Activated CD8-positive, alpha-beta T cell treated with anti-CD3 and anti-CD28 coated beads, Interleukin-2, amount 10 ng/mL, durations not matched to agents 7 days and 5 days (primary cell): ENCODE measurements at regions not wholly inside any gene's neighbourhood (a gene's known extent, or its start where the extent isn't known, plus 50 kb on each side); places are given as distances from the start of the nearest gene placed in this dataset.

Source experiments
- ATAC-seq: fragments of 150-1000 bp; cut with Tn5 transposase; one replicate; pipeline ENCODE4 v1.10.0; 2021; ENCODE audit warnings: moderate library complexity
- CTCF ChIA-PET: fragments of 350-600 bp; sonication (Branson Sonifier 250); formaldehyde crosslinking; loops from one replicate; lab custom pipeline; 2021; ENCODE audit warnings: antibody characterized with exemption; lab: Charles Lee
- POLR2A ChIA-PET: fragments of 350-600 bp; sonication (Branson Sonifier 250); formaldehyde crosslinking; loops from one replicate; lab custom pipeline; 2021; ENCODE audit warnings: antibody characterized with exemption; lab: Charles Lee
- DNase-seq: peaks from one replicate; pipeline ENCODE4 v3.0.0-alpha.2; 2020
- H3K27ac Mint-ChIP-seq: one replicate; pipeline ENCODE4 v1.8.0; 2021; ENCODE audit warnings: mild to moderate bottlenecking, mixed read lengths
- H3K27me3 Mint-ChIP-seq: one replicate; pipeline ENCODE4 v1.8.0; 2021; ENCODE audit warnings: low read depth, mixed read lengths
- H3K36me3 Mint-ChIP-seq: one replicate; pipeline ENCODE4 v1.8.0; 2021; ENCODE audit warnings: low read depth, mixed read lengths
- H3K4me1 Mint-ChIP-seq: one replicate; pipeline ENCODE4 v1.8.0; 2021; ENCODE audit warnings: low read depth, mixed read lengths
- H3K4me3 Mint-ChIP-seq: one replicate; pipeline ENCODE4 v1.8.0; 2021; ENCODE audit warnings: mild to moderate bottlenecking, mixed read lengths
- H3K9me3 Mint-ChIP-seq: one replicate; pipeline ENCODE4 v1.8.0; 2022; ENCODE audit warnings: mixed read lengths; ENCODE audit not compliant: insufficient read depth

DNA sequence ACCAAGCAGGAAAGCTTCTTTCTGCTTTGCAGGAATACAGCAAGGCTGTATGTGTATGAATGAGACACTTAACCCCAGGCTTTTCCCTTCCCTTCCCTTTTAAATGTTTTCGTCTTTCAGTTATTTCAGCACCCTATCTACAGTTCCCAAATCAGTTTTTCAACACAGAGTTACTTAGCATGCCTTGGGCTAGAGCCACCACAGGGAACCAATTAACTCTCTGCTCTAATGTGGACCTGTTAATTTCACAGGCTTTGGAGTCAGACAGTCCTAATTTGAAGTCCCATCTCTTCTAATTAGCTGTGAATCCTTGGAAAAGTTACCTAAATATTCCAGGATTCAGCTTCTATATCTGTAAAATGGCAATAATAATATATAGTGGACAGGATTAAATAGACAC is 89.2 kb upstream of the REG3A start:
- no peaks in the 10 kb centered on the region for H3K27me3 Mint-ChIP-seq
- DNase-seq (no peak), ATAC-seq (no peak)
- no peaks in the 10 kb centered on the region for H3K36me3 Mint-ChIP-seq
- CTCF ChIA-PET = no interaction called here
- no peak overlapping the region for H3K27ac Mint-ChIP-seq
- no peak overlapping the region for H3K4me3 Mint-ChIP-seq
- no peaks in the 10 kb centered on the region for H3K4me1 Mint-ChIP-seq
- no peaks in the 10 kb centered on the region for H3K9me3 Mint-ChIP-seq
- POLR2A ChIA-PET = no interaction called here

DNA sequence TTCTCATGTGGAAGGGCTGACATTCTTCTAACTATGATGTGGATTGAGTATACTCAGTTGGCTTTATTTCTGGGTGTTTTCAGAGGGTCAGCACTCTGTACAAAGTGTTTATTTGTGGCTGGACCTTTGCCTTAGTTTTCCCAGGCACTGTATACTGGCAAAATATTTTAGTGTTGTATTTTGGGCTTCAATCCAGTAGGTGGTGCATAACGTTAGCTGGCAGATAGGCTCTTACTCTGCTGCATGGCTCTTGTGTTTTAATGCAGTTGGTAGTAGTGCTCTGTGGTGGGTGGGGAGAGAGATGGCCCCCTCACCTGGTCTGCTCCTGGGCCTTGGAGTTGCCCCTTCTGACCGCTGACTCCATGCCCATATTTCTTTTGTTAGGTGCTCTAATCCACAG is 75.6 kb upstream of the REG3A start:
- POLR2A ChIA-PET = no interaction called here
- DNase-seq (no peak), ATAC-seq (no peak)
- no peaks in the 10 kb centered on the region for H3K27me3 Mint-ChIP-seq
- peaks cover 5% of the 10 kb centered on the region for H3K9me3 Mint-ChIP-seq
- no peaks in the 10 kb centered on the region for H3K36me3 Mint-ChIP-seq
- no peak overlapping the region for H3K4me3 Mint-ChIP-seq
- H3K27ac Mint-ChIP-seq = no peak overlapping the region
- CTCF ChIA-PET = no interaction called here
- no peaks in the 10 kb centered on the region for H3K4me1 Mint-ChIP-seq

DNA sequence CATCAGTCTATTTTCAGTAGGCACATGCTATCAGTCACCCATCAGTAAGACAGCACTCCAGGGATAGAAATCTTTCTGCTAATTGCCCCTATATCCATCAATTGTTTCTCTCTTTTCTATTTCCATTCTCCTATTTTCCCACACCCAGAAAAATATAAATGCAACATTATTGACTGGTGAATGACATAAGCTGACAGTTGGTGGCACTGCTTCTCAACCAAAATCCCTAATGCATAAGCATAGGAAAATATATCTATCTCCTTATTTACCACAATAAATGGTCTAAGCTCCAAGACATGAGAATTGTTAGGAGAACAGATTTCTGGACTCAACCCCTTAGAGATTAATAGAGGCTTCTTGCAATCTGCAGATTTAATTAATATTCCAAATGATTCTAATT is 64.0 kb upstream of the REG3A start:
- POLR2A ChIA-PET = no interaction called here
- no peaks in the 10 kb centered on the region for H3K9me3 Mint-ChIP-seq
- ATAC-seq = no peak

DNA sequence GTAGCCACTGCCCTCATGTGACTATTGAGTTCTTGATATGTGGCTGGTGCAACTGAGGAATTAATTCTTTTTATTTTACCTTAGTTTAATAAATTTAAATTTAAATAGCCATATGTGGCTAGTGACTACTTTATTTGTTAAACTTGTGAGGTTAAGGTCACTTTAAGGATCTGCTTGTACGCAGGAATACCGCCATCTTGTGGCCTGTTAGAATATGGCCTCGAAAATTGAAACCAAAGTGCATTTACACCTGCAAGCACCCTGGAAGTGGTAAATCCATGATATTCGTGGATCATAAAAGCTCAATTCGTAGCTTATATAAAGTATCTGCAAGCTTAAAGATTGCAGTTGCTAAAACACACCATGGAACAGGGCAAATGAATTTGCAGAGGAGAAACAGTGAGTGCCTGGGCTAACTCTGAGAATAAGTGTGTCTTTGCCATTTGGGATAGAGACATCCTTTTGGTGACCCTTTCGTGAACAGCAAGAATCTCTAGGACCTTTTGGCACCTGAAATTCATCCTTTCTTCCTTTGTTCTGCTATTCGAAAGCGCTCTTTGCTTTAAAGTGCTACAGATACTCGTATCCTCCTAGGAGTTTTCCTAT is 59.9 kb upstream of the REG3A start:
- DNase-seq = peak; percentile 45
- Mint-ChIP-seq H3K9me3 (no peaks in the 10 kb centered on the region), H3K27me3 (no peaks in the 10 kb centered on the region), H3K27ac (no peak overlapping the region), H3K4me1 (no peaks in the 10 kb centered on the region), H3K4me3 (no peak overlapping the region), H3K36me3 (no peaks in the 10 kb centered on the region)
- ChIA-PET POLR2A (no interaction called here), CTCF (interaction anchor here (0.6 kb wide), 1 partner anchor 9 kb away, joined by 3 read pairs; no protein-coding TSS in a partner anchor)
- no peak for ATAC-seq

More for the DNA sequence above, 64.0 kb upstream of the REG3A start:
- H3K4me1 Mint-ChIP-seq = no peaks in the 10 kb centered on the region
- H3K27ac Mint-ChIP-seq = no peak overlapping the region
- no peaks in the 10 kb centered on the region for H3K27me3 Mint-ChIP-seq
- CTCF ChIA-PET = no interaction called here
- no peaks in the 10 kb centered on the region for H3K36me3 Mint-ChIP-seq
- no peak for DNase-seq
- no peak overlapping the region for H3K4me3 Mint-ChIP-seq

DNA sequence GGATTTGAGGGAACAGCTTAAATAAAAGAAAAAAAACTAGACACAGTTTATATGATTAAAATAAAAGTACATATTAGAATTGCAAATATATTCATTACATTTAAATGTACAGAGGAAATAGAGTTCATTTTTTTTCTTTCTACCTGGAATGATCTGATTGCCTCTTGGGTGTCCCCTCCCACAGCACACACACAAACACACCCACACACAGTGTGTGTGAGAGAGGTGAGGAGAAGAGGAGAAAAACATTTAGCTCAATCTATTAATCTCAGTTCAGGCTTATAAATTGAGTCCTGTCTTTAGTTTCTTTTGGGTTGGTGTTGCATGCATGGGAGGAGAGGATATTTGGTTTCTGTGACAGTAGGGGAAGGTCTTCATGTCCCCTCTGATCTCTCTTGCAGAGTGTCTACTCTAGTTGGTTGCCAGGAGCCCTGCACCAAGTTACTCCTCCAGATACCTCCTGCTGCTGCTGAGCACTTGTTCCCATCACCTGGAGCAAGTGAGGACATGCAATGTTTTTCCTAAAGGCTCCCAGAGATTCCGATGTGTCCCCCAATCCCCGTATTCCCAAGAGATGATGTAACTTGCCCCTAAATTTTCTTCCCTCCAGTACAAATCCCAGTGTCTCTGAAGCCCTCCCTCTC is 50.8 kb upstream of the REG3A start:
- ChIA-PET CTCF (interaction anchor here (1.2 kb wide), 1 partner anchor 9 kb away, joined by 3 read pairs; no protein-coding TSS in a partner anchor), POLR2A (no interaction called here)
- H3K4me1 Mint-ChIP-seq = no peaks in the 10 kb centered on the region
- no peak for DNase-seq
- H3K27me3 Mint-ChIP-seq = no peaks in the 10 kb centered on the region
- H3K9me3 Mint-ChIP-seq = no peaks in the 10 kb centered on the region
- H3K36me3 Mint-ChIP-seq = no peaks in the 10 kb centered on the region
- no peak for ATAC-seq
- H3K4me3 Mint-ChIP-seq = no peak overlapping the region
- no peak overlapping the region for H3K27ac Mint-ChIP-seq
